ENCODE measurements at regions not wholly inside any gene's neighbourhood (a gene's known extent, or its start where the extent isn't known, plus 50 kb on each side); places are given as distances from the start of the nearest gene placed in this dataset.

DNA sequence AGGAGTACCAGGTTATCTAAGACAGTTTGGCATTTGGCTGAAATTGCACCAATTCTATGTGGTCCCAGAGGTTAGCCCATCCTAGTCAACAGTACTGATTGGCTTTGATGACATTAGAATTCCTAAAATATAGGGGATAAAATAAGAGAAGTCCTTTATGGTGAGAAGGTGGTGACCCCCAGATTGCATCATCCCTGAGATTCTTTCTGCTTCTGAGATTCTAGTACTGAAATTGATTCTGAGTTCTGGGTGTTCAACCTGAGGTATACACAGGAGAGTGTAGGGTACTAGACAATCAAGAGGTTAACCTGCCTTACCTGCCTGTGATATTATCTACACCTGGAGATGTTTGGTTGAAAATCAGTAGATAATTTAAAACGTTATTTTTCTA, 140.9 kb upstream of the MRPS22 start:
- no peak overlapping the region for H3K4me3 ChIP-seq (ENCODE audit: low read length)
- TF ChIP-seq, protein P1, sequence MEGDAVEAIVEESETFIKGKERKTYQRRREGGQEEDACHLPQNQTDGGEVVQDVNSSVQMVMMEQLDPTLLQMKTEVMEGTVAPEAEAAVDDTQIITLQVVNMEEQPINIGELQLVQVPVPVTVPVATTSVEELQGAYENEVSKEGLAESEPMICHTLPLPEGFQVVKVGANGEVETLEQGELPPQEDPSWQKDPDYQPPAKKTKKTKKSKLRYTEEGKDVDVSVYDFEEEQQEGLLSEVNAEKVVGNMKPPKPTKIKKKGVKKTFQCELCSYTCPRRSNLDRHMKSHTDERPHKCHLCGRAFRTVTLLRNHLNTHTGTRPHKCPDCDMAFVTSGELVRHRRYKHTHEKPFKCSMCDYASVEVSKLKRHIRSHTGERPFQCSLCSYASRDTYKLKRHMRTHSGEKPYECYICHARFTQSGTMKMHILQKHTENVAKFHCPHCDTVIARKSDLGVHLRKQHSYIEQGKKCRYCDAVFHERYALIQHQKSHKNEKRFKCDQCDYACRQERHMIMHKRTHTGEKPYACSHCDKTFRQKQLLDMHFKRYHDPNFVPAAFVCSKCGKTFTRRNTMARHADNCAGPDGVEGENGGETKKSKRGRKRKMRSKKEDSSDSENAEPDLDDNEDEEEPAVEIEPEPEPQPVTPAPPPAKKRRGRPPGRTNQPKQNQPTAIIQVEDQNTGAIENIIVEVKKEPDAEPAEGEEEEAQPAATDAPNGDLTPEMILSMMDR (conservative IDR thresholded peaks at IDR 0.05; ENCODE audit: low read length), result no peak

DNA sequence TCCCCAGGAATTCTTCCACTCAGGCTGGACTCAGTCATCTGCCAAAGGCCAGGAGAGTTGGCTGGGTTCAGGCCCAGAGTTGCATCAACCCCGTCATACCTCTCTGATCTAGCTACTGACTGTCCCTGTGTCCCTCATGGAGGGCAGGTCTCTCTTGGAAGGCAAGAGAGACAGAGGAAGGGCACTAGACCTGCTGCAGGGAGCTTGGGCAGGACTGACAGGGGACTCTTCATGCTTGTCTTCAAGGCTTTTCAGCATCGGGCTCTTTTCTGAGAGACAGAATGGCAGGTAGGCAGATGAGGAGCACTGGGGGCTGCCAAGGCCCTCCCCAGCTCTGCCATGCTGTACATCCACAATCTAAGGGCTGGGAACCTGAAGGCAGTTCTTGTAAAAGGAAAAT, 140.1 kb upstream of the MRPS22 start:
- TF ChIP-seq, protein P1 (conservative IDR thresholded peaks at IDR 0.05; ENCODE audit: low read length), result no peak
- no peak for DNase-seq (ENCODE audit: low read depth)
- H3K4me3 ChIP-seq (ENCODE audit: low read length), result no peak overlapping the region

More for the DNA sequence above, 140.9 kb upstream of the MRPS22 start:
- DNase-seq (ENCODE audit: low read depth), result no peak

DNA sequence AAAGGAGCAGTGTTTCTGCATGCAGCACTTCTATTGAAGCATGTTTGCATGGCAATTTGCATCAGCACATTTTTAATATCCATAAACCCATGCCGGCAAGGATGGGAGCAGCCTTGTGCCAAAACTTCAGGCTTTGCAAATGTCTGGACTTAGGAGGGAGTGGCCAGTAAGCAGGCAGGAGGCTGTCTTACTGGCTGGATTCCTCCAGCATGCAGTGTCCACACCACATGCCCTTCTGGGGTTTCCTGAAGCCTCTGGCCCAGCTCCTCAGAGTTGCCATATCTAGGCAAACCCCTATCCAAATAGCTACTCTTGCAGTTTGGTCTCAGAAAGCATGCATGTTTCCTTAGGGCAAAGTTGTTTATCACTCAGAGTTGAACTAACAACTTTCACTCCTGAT, 139.1 kb upstream of the MRPS22 start:
- TF ChIP-seq, protein P1 (conservative IDR thresholded peaks at IDR 0.05; ENCODE audit: low read length), result no peak

DNA sequence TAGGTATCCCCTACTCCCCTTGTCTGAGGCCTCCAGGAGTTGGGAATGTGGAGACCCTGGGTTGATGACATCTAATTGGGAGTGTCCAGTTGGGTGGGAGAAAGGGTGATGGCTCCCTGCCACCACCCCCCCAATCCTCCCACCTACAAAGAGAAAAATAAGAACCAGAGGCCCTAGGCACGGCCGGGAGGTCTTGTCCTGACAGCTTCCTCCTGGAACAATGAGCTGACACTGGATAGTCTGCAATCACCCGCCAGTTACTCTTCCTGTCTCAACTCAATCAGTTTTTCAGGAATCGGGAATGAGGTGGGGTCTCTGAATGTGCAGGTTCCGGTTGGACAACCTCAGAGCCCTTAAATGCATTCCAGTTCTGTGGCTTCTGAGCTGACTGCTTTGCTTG, 129.9 kb upstream of the MRPS22 start:
- DNase-seq (ENCODE audit: low read depth), result no peak
- TF ChIP-seq, protein P1 (conservative IDR thresholded peaks at IDR 0.05; ENCODE audit: low read length), result no peak
- no peak overlapping the region for H3K4me3 ChIP-seq (ENCODE audit: low read length)

More for the DNA sequence above, 139.1 kb upstream of the MRPS22 start:
- H3K4me3 ChIP-seq (ENCODE audit: low read length), result no peak overlapping the region
- DNase-seq (ENCODE audit: low read depth), result peak; percentile 24

DNA sequence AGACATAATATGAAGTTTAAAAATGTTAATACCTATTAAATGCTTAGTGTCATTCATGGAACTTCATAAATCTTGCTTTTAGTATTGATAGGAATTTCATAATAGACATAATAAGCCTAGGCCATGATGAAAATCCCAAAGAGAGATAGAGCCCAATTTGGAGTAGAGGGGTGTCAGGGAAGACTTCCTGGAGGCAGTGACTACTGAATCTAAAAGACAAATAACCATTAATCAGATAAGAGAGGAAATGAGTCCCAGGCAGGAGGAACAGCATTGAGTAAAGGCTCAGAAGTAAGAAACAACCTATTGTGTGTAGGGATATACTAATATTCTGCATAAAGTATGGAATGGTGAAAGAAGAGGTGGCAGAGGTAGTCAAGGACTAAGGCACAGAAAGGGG, 126.9 kb upstream of the MRPS22 start:
- no peak for DNase-seq (ENCODE audit: low read depth)
- no peak overlapping the region for H3K4me3 ChIP-seq (ENCODE audit: low read length)
- TF ChIP-seq, protein P1 (conservative IDR thresholded peaks at IDR 0.05; ENCODE audit: low read length), result no peak

DNA sequence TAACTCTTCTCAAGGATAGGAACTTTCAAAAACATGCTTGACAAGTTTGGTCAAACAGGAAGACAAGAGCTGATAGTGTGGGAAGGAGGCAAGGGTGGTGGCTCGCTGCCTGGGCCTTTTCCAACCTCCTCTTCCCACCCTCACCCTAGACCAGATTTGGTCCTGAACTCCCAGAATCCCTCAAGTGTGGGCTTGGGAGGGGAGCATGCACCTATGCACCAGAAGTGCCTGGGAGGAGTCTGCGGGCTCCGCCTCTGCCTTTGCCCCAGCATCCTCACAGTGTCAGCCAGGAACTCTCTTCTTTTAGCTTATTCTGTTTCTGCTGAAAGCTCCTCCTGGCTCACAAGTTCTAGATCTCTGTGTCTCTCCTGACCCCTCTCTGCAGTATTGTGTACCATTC, 126.2 kb upstream of the MRPS22 start:
- DNase-seq (ENCODE audit: low read depth), result no peak
- TF ChIP-seq, protein P1 (conservative IDR thresholded peaks at IDR 0.05; ENCODE audit: low read length), result no peak

DNA sequence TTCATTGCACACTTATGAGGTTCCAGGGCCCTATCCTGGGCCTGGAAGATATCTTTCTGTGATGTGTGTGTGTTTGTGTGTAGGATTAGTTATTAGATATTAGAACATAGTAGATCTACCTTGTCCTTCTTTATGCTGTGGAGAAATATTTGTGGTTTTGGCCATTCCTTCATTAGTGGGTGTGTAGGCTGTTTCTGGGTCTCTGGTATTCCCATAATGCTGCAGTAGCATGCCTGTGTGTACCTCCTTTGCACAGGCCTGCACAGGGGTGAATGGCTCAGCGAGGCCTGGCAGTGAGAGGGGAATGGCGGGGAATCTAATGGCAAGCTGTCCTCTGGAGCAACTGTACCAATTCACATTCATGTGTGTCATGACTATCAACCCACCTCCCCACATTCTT, 125.8 kb upstream of the MRPS22 start:
- H3K4me3 ChIP-seq (ENCODE audit: low read length), result no peak overlapping the region
- no peak for DNase-seq (ENCODE audit: low read depth)
- TF ChIP-seq, protein P1 (conservative IDR thresholded peaks at IDR 0.05; ENCODE audit: low read length), result no peak

More for the DNA sequence above, 126.2 kb upstream of the MRPS22 start:
- H3K4me3 ChIP-seq (ENCODE audit: low read length), result no peak overlapping the region

Measured in AG10803 (cell line).